ENCODE measurements at regions not wholly inside any gene's neighbourhood (a gene's known extent, or its start where the extent isn't known, plus 50 kb on each side); places are given as distances from the start of the nearest gene placed in this dataset.

GRCh38 chr1:168466714-168467131 is 77.1 kb downstream of the XCL2 start:
- TF ChIP-seq TAF1 (IDR thresholded peaks at IDR 0.05; ENCODE audit: borderline replicate concordance, insufficient read depth, low read length) (no peak), POLR2AphosphoS5 (IDR thresholded peaks at IDR 0.05; ENCODE audit: low read depth, low read length) (no peak), SIN3A (IDR thresholded peaks at IDR 0.05; ENCODE audit: borderline replicate concordance, insufficient read depth, low read length) (no peak)
- TF ChIP-seq, protein P1, sequence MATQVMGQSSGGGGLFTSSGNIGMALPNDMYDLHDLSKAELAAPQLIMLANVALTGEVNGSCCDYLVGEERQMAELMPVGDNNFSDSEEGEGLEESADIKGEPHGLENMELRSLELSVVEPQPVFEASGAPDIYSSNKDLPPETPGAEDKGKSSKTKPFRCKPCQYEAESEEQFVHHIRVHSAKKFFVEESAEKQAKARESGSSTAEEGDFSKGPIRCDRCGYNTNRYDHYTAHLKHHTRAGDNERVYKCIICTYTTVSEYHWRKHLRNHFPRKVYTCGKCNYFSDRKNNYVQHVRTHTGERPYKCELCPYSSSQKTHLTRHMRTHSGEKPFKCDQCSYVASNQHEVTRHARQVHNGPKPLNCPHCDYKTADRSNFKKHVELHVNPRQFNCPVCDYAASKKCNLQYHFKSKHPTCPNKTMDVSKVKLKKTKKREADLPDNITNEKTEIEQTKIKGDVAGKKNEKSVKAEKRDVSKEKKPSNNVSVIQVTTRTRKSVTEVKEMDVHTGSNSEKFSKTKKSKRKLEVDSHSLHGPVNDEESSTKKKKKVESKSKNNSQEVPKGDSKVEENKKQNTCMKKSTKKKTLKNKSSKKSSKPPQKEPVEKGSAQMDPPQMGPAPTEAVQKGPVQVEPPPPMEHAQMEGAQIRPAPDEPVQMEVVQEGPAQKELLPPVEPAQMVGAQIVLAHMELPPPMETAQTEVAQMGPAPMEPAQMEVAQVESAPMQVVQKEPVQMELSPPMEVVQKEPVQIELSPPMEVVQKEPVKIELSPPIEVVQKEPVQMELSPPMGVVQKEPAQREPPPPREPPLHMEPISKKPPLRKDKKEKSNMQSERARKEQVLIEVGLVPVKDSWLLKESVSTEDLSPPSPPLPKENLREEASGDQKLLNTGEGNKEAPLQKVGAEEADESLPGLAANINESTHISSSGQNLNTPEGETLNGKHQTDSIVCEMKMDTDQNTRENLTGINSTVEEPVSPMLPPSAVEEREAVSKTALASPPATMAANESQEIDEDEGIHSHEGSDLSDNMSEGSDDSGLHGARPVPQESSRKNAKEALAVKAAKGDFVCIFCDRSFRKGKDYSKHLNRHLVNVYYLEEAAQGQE (IDR thresholded peaks at IDR 0.05; ENCODE audit: insufficient read depth in 1 of 2, low read depth in 2 of 2, low read length in 2 of 2) = no peak
